Thymus (tissue), 11 donors: ENCODE measurements at regions not wholly inside any gene's neighbourhood (a gene's known extent, or its start where the extent isn't known, plus 50 kb on each side); places are given as distances from the start of the nearest gene placed in this dataset.

ENCODE experiments used
- DNase-seq, 9 donors: peaks; one replicate each; pipeline ENCODE4 v3.0.0-alpha.2; 2013; ENCODE audit warnings: low spot score in 9 of 9, low read depth in 6 of 9, missing footprints in 1 of 9
- H3K27ac ChIP-seq, 2 donors: one replicate each; pipeline ENCODE4 v1.5.1; 2013; ENCODE audit warnings: control low read depth in 1 of 2, low read depth in 1 of 2, low read length in 1 of 2, mild to moderate bottlenecking in 1 of 2, moderate library complexity in 1 of 2
- H3K27me3 ChIP-seq, 2 donors: one replicate each; pipeline ENCODE4 v1.5.1; 2013; ENCODE audit warnings: low read length in 1 of 2; ENCODE audit not compliant: control insufficient read depth in 2 of 2, insufficient read depth in 1 of 2
- H3K36me3 ChIP-seq, 2 donors: one replicate each; pipeline ENCODE4 v1.5.1; 2013; ENCODE audit warnings: low read length in 1 of 2, mild to moderate bottlenecking in 1 of 2, moderate library complexity in 1 of 2; ENCODE audit not compliant: control insufficient read depth in 2 of 2, insufficient read depth in 2 of 2
- H3K4me1 ChIP-seq, 2 donors: one replicate each; pipeline ENCODE4 v1.5.1; 2013; ENCODE audit warnings: low read length in 2 of 2; ENCODE audit not compliant: control insufficient read depth in 2 of 2, insufficient read depth in 2 of 2
- H3K4me3 ChIP-seq, 2 donors: one replicate each; pipeline ENCODE4 v1.5.1; 2013; ENCODE audit warnings: low read length in 2 of 2, control low read depth in 1 of 2, mild to moderate bottlenecking in 1 of 2
- H3K9me3 ChIP-seq, 2 donors: one replicate each; pipeline ENCODE4 v1.5.1; 2013; ENCODE audit warnings: low read length in 1 of 2, mild to moderate bottlenecking in 1 of 2; ENCODE audit not compliant: control insufficient read depth in 2 of 2, insufficient read depth in 1 of 2
- WGBS: extraction: QIAGEN DNeasy Blood & Tissue Kit; methylation state at CpG from one replicate; pipeline ENCODE4 v1.1.7; 2013; 5-methylcytosine and 5-hydroxymethylcytosine counted together
- donor health status: healthy.

DNA sequence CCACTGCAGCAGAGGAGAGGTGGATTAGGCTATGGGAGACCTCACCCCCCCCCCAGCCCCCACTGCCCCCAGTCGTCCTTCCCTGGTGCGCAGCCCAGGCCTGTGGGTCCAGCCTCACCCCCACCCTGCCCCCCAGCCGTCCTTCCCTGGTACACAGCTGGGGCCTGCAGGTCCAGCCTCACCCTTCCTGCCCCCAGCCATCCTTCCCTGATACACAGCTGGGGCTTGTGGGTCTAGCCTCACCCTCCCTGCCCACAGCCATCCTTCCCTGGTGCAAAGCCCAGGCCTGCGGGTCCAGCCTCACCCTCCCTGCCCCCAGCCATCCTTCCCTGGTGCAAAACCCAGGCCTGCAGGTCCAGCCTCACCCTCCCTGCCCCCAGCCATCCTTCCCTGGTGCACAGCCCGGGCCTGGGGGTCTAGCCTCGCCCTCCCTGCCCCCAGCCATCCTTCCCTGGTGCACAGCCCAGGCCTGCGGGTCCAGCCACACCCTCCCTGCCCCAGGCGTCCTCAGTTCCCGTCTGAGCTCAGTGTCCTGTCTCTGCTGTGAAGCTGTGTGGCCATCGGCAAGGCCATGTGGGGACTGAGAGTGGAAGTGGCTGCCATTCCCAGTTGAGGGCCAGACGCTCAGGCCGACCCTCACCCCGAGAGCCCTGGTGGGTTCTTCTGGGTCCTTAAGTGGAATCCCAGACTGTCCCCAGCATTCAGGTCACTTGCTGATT is 86.8 kb upstream of the SNTG2 start:
- no peaks in the 10 kb centered on the region for H3K36me3 ChIP-seq
- no peak for DNase-seq
- H3K27ac ChIP-seq = no peak overlapping the region
- 68% methylated on average over 13 of the region's 13 CpGs for WGBS
- H3K9me3 ChIP-seq = no peaks in the 10 kb centered on the region
- H3K27me3 ChIP-seq = peaks cover 0 to 4% of the 10 kb centered on the region in 2 donors
- peaks cover 0 to 4% of the 10 kb centered on the region in 2 donors for H3K4me1 ChIP-seq
- no peak overlapping the region for H3K4me3 ChIP-seq

DNA sequence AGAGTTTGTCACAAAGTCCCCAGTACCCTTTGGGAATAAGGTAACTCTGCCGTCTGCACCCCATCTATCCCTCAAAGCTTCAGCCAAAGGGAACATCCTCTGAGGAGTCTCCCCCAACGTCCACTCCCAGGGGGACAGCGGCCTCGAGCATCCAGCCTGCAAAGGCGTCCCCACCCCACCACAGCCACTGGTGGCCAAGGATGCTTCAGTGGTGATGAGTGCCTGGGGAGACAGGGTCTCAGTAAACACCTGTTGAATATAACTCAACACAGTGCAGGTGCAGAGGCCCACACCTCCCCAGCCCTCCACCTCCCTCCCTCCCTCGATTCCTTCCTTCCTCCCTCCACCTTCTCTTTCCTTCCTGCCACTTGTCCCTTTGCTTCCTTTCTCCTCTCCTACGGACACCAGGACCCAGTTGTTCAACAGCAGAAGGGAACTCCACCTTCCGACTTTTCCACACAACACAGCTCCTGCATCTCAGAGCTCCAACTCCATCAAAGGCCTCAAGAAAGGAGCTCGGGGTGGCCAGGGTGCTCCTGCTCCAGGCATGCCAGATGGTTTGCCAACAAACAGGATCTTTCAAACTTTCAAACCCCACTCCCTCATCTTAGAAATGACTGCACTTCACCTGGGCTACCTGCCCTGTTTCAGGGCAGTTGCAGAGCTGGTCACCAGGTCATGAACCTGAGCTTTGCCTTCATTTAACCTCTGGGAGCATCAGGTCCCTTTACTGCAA is 87.8 kb upstream of the SNTG2 start:
- H3K36me3 ChIP-seq = no peaks in the 10 kb centered on the region
- DNase-seq = no peak
- H3K27ac ChIP-seq = no peak overlapping the region
- no peaks in the 10 kb centered on the region for H3K9me3 ChIP-seq
- 80% methylated on average over 9 of the region's 9 CpGs for WGBS
- no peak overlapping the region for H3K4me3 ChIP-seq
- peaks cover 0 to 4% of the 10 kb centered on the region in 2 donors for H3K27me3 ChIP-seq
- peaks cover 0 to 4% of the 10 kb centered on the region in 2 donors for H3K4me1 ChIP-seq

DNA sequence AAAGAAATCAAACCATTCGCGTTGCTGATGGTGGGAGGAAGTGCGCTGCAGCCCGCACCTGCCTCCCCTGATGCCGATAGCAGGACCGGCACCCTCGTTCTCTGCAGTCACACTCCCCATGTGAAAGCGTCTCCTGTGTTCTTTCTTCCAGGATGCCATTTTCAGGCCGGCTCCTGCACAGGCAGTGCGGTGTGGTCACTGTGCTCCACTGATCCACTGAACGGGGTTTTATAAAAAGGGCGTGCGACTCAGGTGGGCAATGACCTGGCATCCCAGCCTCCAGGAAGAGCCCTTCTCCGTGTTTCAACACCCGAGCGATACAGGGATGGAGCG is 88.3 kb upstream of the SNTG2 start:
- Histone ChIP-seq H3K4me1 (peaks cover 0 to 4% of the 10 kb centered on the region in 2 donors), H3K27me3 (peaks cover 0 to 4% of the 10 kb centered on the region in 2 donors), H3K27ac (no peak overlapping the region), H3K4me3 (no peak overlapping the region), H3K36me3 (no peaks in the 10 kb centered on the region), H3K9me3 (no peaks in the 10 kb centered on the region)
- DNase-seq = no peak
- WGBS = 82% methylated on average over 17 of the region's 17 CpGs

DNA sequence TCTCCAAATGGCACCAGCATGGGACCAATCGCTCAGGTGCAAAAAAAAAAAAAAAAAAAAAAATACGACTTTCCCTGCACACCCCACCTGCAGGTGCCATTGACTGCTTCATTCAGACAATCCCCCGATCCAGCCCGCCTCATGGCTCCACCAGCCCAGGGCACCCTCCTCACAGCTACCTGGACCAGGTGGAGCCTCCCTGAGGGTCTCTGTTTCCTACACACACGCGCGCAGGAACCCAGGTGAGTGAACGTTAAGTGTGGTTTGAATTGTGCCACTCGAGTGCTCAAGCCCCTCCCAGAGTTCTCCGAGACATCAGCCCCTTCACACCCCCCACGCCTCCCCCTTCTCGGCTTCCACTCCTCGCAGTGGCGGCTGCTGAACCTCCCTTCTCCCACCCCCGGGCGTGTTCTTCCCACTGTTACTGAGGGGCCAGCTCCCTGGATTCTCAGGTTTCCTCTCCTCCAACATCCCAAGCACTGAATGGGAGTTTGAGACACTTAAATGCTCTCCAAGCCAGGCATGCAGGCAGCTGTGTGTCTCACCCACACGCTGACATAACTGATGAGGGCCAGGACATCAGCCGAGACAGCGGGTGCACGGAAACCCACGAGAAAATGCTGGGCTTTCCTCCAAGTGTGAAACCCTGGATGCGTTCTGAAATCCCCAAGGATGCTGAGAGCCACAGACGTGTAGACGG is 88.8 kb upstream of the SNTG2 start:
- Histone ChIP-seq H3K36me3 (no peaks in the 10 kb centered on the region), H3K27me3 (peaks cover 0 to under 1% of the 10 kb centered on the region in 2 donors), H3K9me3 (no peaks in the 10 kb centered on the region), H3K27ac (no peak overlapping the region), H3K4me3 (no peak overlapping the region), H3K4me1 (no peaks in the 10 kb centered on the region)
- DNase-seq = no peak
- 73% methylated on average over 24 of the region's 24 CpGs for WGBS

DNA sequence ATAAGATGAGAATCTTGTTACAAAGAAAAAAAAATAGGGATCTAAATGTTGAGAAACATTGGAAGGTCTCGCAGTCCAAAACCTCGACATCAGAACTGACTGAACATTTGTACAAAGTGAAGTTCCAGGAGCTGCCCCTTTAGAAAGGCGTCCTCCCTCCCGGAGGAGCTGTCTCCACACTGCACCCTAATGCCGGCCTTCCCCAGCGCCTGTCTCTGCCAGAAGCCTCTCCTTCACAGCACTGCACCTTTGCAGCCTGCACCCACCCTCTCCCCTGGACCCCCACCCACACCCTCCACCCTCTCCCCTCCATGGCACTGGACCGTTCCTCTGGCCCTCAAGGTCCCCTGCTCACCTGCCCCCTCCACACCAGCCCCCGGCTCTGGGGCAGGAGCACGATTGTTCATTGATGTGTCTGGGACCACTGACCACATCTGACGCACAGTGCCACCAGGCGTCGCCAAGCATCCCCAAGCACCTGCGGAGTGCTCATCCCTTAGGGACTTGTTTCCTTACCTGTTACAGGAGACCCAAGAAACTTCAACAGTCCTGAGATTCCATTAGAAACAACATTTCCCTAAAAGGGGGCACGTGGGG is 90.3 kb upstream of the SNTG2 start:
- 72% methylated on average over 14 of the region's 14 CpGs for WGBS
- Histone ChIP-seq H3K36me3 (no peaks in the 10 kb centered on the region), H3K9me3 (no peaks in the 10 kb centered on the region), H3K4me3 (no peak overlapping the region), H3K27me3 (no peaks in the 10 kb centered on the region), H3K4me1 (no peaks in the 10 kb centered on the region), H3K27ac (no peak overlapping the region)
- DNase-seq = no peak

DNA sequence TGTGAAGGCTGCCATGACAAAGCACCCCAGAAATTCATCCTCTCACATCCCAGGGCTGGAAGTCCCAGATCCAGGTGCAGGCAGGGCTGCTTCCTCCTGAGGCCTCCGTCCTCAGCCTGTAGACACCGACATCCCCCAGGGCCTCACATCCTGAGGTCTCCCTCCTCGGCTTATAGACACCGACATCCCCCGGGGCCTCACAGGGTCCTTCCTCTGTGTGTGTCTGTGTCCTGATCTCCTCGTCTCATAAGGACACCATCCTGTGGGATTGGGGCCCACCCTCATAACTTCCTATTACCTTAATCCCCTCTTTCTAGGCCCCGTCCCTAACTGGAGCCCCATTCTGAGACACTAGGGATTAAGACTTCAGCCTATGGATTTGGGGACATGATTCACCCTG is 92.0 kb upstream of the SNTG2 start:
- H3K27me3 ChIP-seq = no peaks in the 10 kb centered on the region
- no peak overlapping the region for H3K27ac ChIP-seq
- 79% methylated on average over 7 of the region's 7 CpGs for WGBS
- DNase-seq = no peak
- no peak overlapping the region for H3K4me3 ChIP-seq
- no peaks in the 10 kb centered on the region for H3K9me3 ChIP-seq
- H3K36me3 ChIP-seq = no peaks in the 10 kb centered on the region
- H3K4me1 ChIP-seq = no peaks in the 10 kb centered on the region

DNA sequence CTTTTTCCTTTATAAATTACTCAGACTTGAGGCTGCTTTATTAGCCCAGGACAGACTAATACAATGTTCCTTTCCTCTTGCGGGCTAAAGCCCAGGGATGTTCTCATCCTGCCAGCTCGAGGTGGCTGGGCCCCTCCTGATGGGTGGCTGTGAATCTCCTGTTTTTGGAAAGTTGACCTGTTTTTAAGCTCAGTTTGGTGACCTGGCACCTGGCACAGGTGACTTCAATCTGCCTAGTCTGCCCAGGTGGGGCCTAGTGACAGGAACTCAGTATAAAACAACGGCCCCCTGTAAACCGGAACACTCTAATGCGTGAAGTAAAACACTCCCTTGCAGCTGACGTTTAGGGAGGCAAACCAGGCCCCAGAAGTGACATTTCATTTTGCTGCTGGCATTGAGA is 92.7 kb upstream of the SNTG2 start:
- DNase-seq = no peak
- Histone ChIP-seq H3K27ac (no peak overlapping the region), H3K9me3 (no peaks in the 10 kb centered on the region), H3K4me1 (no peaks in the 10 kb centered on the region), H3K4me3 (no peak overlapping the region), H3K36me3 (no peaks in the 10 kb centered on the region), H3K27me3 (no peaks in the 10 kb centered on the region)
- 55% methylated on average over 6 of the region's 6 CpGs for WGBS

DNA sequence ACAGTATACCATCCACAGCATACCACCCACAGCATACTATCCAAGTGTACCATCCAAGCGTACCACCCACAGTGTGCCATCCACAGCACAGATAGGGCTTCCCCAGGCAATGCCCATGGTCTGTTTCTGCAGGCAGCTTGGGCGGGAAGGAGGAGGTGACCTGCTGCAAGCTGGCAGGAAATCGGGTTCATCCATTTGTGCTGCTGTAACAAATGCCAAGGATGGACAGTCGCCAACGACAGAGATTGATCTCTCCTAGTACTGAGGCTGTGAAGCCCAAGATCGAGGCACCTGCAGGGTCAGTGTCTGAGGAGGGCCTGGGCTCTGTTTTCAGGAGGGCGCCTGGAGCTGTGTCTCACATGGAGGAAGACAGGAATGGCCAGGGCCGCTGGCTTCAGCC is 93.6 kb upstream of the SNTG2 start:
- DNase-seq = no peak

DNA sequence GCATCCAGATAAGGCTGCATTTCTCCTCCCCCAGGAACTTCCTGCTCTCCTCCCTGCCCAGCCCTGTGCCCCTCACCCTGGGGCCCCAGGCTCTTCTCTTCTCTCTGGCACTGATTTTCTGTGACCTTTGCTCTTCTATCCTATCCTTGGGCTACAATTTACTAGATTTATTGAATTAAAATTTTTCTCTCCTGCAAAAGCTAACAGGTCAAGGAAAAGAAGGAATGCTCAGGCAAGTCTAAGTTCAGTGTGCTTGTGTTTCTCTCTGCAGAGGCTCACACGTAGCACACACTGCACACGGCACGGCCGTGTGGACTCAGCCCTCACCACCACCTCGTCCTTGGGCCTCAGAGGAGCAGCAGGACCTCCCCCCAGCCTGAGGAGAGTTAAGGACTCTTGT is 94.2 kb upstream of the SNTG2 start:
- no peak for DNase-seq
- Histone ChIP-seq H3K9me3 (no peaks in the 10 kb centered on the region), H3K4me1 (no peaks in the 10 kb centered on the region), H3K36me3 (no peaks in the 10 kb centered on the region), H3K27me3 (no peaks in the 10 kb centered on the region), H3K27ac (no peak overlapping the region), H3K4me3 (no peak overlapping the region)
- 85% methylated on average over 5 of the region's 5 CpGs for WGBS

More for the DNA sequence above, 93.6 kb upstream of the SNTG2 start:
- no peak overlapping the region for H3K27ac ChIP-seq
- no peaks in the 10 kb centered on the region for H3K36me3 ChIP-seq
- no peak overlapping the region for H3K4me3 ChIP-seq
- no peaks in the 10 kb centered on the region for H3K9me3 ChIP-seq
- no peaks in the 10 kb centered on the region for H3K27me3 ChIP-seq
- 89% methylated on average over 8 of the region's 8 CpGs for WGBS
- no peaks in the 10 kb centered on the region for H3K4me1 ChIP-seq
